ENCODE measurements at regions not wholly inside any gene's neighbourhood (a gene's known extent, or its start where the extent isn't known, plus 50 kb on each side); places are given as distances from the start of the nearest gene placed in this dataset.

DNA sequence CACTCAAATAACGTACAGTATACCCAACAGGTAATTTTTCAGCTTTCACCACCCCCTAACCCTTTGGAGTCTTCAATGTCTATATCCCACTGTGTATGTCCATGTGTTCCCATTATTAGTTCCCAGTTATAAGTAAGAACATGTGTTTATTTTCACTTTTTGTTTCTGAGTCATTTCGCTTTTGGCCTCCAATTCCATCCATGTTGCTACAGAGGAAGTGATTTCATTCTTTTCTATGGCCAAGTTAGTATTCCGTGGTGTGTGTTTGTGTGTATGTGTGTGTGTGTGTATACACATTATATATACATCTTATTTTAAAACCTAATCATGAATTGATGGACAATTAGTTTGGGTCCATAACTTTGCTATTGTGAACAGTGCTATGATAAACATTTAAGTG is 464.4 kb downstream of the CMPK2 start:
- TF ChIP-seq EP300 (IDR thresholded peaks at IDR 0.05) (no peak), POLR2AphosphoS5 (IDR thresholded peaks at IDR 0.05) (no peak), POLR2A (IDR thresholded peaks at IDR 0.05) (no peak), CTCF (IDR thresholded peaks at IDR 0.05) (no peak)
- intact Hi-C loops (cut with DNase I; ENCODE audit: low total_unique reads): no loop called here
- WGBS, 5 donors: 71 to 84% (median 83%) methylated on average over 3 of the region's 3 CpGs

DNA sequence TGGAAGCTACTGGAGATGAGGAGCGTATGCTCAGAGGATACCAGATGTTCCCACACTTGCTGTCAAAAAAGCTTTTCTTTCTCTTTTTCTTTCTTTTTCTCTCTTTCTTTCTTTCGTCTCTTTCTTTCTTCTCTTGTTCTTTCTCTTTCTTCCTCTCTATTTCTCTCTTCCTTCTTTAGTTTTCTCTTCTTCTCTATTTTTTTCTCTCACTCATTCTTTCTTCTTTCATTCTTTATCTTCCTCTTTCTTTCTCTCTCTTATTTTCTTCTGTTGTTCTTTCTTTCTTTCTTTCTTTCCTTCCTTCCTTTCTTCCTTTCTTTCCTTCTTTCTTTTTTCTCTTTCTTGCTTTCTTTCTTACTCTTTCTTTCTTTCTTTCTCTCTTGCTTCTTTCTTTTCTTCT is 457.6 kb downstream of the CMPK2 start:
- no peak for DNase-seq
- intact Hi-C loops (cut with DNase I; ENCODE audit: low total_unique reads): no loop called here
- H3K4me1 ChIP-seq: no peaks in the 10 kb centered on the region
- H3K9me3 ChIP-seq: no peaks in the 10 kb centered on the region
- H3K27me3 ChIP-seq: no peaks in the 10 kb centered on the region
- 78 to 86% (median 84%) methylated on average over 2 of the region's 2 CpGs for WGBS, 5 donors
- H3K36me3 ChIP-seq: no peaks in the 10 kb centered on the region
- H3K27ac ChIP-seq: no peak overlapping the region
- no peak overlapping the region for H3K4me3 ChIP-seq
- TF ChIP-seq POLR2A (IDR thresholded peaks at IDR 0.05): no peak

More for the DNA sequence above, 464.4 kb downstream of the CMPK2 start:
- no peaks in the 10 kb centered on the region for H3K9me3 ChIP-seq
- DNase-seq: no peak
- no peak overlapping the region for H3K4me3 ChIP-seq
- H3K27me3 ChIP-seq: no peaks in the 10 kb centered on the region
- H3K27ac ChIP-seq: no peak overlapping the region
- no peaks in the 10 kb centered on the region for H3K36me3 ChIP-seq
- no peaks in the 10 kb centered on the region for H3K4me1 ChIP-seq

DNA sequence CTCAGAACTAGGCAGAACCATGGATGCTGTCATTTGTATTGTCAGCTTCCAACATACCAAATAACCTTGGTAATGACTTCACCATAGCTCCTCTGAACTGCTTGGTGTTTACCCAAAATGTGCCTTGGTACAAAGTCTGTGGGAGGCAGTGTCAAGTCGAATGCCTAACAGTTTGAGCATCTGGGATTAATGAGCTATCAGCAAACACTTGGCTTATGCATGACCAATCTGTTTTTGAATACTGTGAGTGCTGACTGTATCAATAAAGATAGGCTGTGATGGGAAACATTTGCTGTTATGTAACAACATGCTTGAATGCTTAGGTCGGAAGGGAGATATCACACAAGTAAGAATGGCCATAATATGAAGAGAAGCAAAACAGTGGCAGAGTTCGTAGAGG is 455.4 kb downstream of the CMPK2 start:
- no peaks in the 10 kb centered on the region for H3K9me3 ChIP-seq
- 36 to 60% (median 40%) methylated on average over 3 of the region's 3 CpGs for WGBS, 5 donors
- no peaks in the 10 kb centered on the region for H3K4me1 ChIP-seq
- H3K36me3 ChIP-seq: no peaks in the 10 kb centered on the region
- intact Hi-C loops (cut with DNase I; ENCODE audit: low total_unique reads): no loop called here
- no peak overlapping the region for H3K4me3 ChIP-seq
- TF ChIP-seq CTCF (IDR thresholded peaks at IDR 0.05) (no peak), POLR2A (IDR thresholded peaks at IDR 0.05) (no peak), EP300 (IDR thresholded peaks at IDR 0.05) (no peak)
- no peak for DNase-seq
- no peaks in the 10 kb centered on the region for H3K27me3 ChIP-seq
- H3K27ac ChIP-seq: no peak overlapping the region

DNA sequence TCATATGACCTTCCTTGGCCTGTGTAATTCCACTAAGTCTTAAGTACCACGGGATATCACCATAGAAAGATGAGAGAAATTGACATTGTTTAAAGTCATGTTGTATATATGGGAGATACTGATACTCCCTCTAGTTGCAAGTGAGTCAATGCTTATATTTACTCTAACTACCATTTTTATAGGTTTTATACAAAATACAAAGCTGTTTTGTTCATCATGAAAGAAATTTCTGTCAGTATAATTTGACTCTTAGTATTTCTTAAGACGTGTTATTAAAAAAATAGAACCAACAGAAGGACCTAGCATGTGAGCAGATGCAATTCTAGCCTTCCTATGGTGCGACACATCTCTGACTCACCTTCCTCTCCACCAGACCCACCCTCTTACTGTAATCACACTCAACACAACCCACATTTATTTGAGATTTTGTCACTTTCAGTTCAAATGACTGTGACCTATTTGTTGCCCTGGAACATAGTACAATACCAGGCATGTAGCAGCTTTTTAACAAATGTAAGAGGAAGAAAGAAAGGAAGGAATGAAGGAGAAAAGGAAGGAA is 453.1 kb downstream of the CMPK2 start:
- intact Hi-C loops (cut with DNase I; ENCODE audit: low total_unique reads): no loop called here
- WGBS, 5 donors: 57 to 85% (median 70%) methylated on average over 3 of the region's 3 CpGs

More for the DNA sequence above, 453.1 kb downstream of the CMPK2 start:
- no peaks in the 10 kb centered on the region for H3K4me1 ChIP-seq
- no peak overlapping the region for H3K27ac ChIP-seq
- H3K27me3 ChIP-seq: no peaks in the 10 kb centered on the region
- no peak for TF ChIP-seq CTCF (IDR thresholded peaks at IDR 0.05)
- TF ChIP-seq EP300 (IDR thresholded peaks at IDR 0.05): no peak
- TF ChIP-seq POLR2A (IDR thresholded peaks at IDR 0.05): no peak
- TF ChIP-seq POLR2AphosphoS5 (IDR thresholded peaks at IDR 0.05): no peak
- H3K36me3 ChIP-seq: no peaks in the 10 kb centered on the region
- no peak for DNase-seq
- no peak overlapping the region for H3K4me3 ChIP-seq
- H3K9me3 ChIP-seq: no peaks in the 10 kb centered on the region
